Thyroid gland (tissue), 4 donors: ENCODE measurements at regions not wholly inside any gene's neighbourhood (a gene's known extent, or its start where the extent isn't known, plus 50 kb on each side); places are given as distances from the start of the nearest gene placed in this dataset.

ENCODE experiments used
- CTCF ChIP-seq, 6 experiments: fragments of 200-600 bp in 3 of 6; fragments of 450-650 bp in 3 of 6; sonication (generic) in 3 of 6; IDR thresholded peaks; one replicate each; pipeline ENCODE4 v1.5.1; 2016 to 2019; ENCODE audit warnings: antibody characterized with exemption in 6 of 6, mild to moderate bottlenecking in 2 of 6, inconsistent platforms in 1 of 6, moderate library complexity in 1 of 6
- POLR2A ChIP-seq, 2 donors: fragments of 450-650 bp; IDR thresholded peaks; one replicate each; pipeline ENCODE4 v1.6.1; 2017; ENCODE audit warnings: antibody characterized with exemption in 2 of 2, mild to moderate bottlenecking in 2 of 2, moderate library complexity in 1 of 2

GRCh38 chr15:99895189-99895955, 162.1 kb upstream of the LYSMD4 start:
- TF ChIP-seq CTCF (IDR thresholded peaks at IDR 0.05) (no peak), POLR2A (IDR thresholded peaks at IDR 0.05) (no peak)
